HepG2 (cell line): ENCODE measurements at regions not wholly inside any gene's neighbourhood (a gene's known extent, or its start where the extent isn't known, plus 50 kb on each side); places are given as distances from the start of the nearest gene placed in this dataset.

Experiments used
- ATAC-seq: fragments of 200-7000 bp; cut with Tn5 transposase; 3 replicates; pipeline ENCODE4 v1.9.1; 2020; ENCODE audit warnings: mild to moderate bottlenecking, moderate library complexity
- BruUV-seq: library from RNA; stranded (reverse); fragments of 400-500 nt; replicated peaks from 2 replicates; lab custom pipeline; 2021; lab: Mats Ljungman, UMichigan
- CTCF ChIA-PET: fragments of 300-600 bp; formaldehyde crosslinking; extraction: SDS; loops from one replicate; lab custom pipeline; 2021; ENCODE audit warnings: low total read pairs, inconsistent platforms, low intra/inter-chr PET ratio; lab: Yijun Ruan, JAX
- POLR2A ChIA-PET: fragments of 350-600 bp; sonication (Branson Sonifier 250); formaldehyde crosslinking; loops from one replicate; lab custom pipeline; 2020; ENCODE audit warnings: antibody characterized with exemption, inconsistent platforms; lab: Yijun Ruan, JAX
- DNase-seq: peaks from one replicate; pipeline ENCODE4 v3.0.0-alpha.2; 2015; ENCODE audit warnings: low spot score
- FAIRE-seq: peaks from 3 replicates; lab custom pipeline; 2011; peaks lifted over from hg19 to GRCh38; lab: Jason Lieb, UNC
- H2AFZ ChIP-seq: one replicate; pipeline ENCODE4 v1.6.1; 2011; ENCODE audit warnings: low read length, inconsistent platforms
- H3K27ac ChIP-seq: fragments of 300-600 bp; 3 replicates; pipeline ENCODE4 v1.8.0; 2011; ENCODE audit warnings: mixed run types, mild to moderate bottlenecking, mixed read lengths, low read length, inconsistent platforms; ENCODE audit not compliant: insufficient read depth; ENCODE audit errors: extremely low read length
- H3K27me3 ChIP-seq, 2 experiments: fragments of 200-600 bp in 1 of 2; 2 replicates in 1 of 2; 3 replicates in 1 of 2; pipeline versions ENCODE4 v1.6.0 to v1.8.0; 2011; ENCODE audit warnings: low read length in 2 of 2, mild to moderate bottlenecking in 2 of 2, moderate library complexity in 2 of 2, inconsistent platforms in 1 of 2; ENCODE audit not compliant: insufficient read depth in 2 of 2, control insufficient read depth in 1 of 2
- H3K36me3 ChIP-seq, 2 experiments: fragments of 200-600 bp in 1 of 2; replicated peaks in 1 of 2; 2 replicates in 1 of 2; 3 replicates in 1 of 2; pipeline versions ENCODE4 v1.5.1 to v1.8.0; 2011; ENCODE audit warnings: low read length in 2 of 2, inconsistent platforms in 1 of 2; ENCODE audit not compliant: insufficient read depth in 2 of 2, control insufficient read depth in 1 of 2
- H3K4me1 ChIP-seq: 2 replicates; pipeline ENCODE4 v1.5.1; 2012; ENCODE audit warnings: low read length, inconsistent platforms; ENCODE audit not compliant: insufficient read depth
- H3K4me2 ChIP-seq: 2 replicates; pipeline ENCODE4 v1.6.0; 2011; ENCODE audit warnings: low read depth, low read length, inconsistent platforms
- H3K4me3 ChIP-seq, 3 experiments: fragments of 200-600 bp in 1 of 3; sonication (generic), shearing (Covaris generic) in 1 of 3; replicated peaks in 1 of 3; 2 replicates each; pipeline ENCODE4 v1.5.1; 2011 to 2016; ENCODE audit warnings: low read length in 3 of 3, inconsistent platforms in 2 of 3, low read depth in 2 of 3, mild to moderate bottlenecking in 2 of 3, control low read depth in 1 of 3, mixed read lengths in 1 of 3; ENCODE audit not compliant: insufficient read depth in 1 of 3
- H3K79me2 ChIP-seq: one replicate; pipeline ENCODE4 v1.6.1; 2011; ENCODE audit warnings: low read length, inconsistent platforms; ENCODE audit not compliant: insufficient read depth
- H3K9ac ChIP-seq: 2 replicates; pipeline ENCODE4 v1.6.0; 2011; ENCODE audit warnings: mild to moderate bottlenecking, low read depth, low read length, inconsistent platforms; ENCODE audit not compliant: insufficient read depth
- H3K9me3 ChIP-seq: 2 replicates; pipeline ENCODE4 v1.5.1; 2012; ENCODE audit warnings: mild to moderate bottlenecking, low read length
- H4K20me1 ChIP-seq: 2 replicates; pipeline ENCODE4 v1.6.0; 2011; ENCODE audit warnings: inconsistent platforms, mild to moderate bottlenecking, low read length, moderate library complexity; ENCODE audit not compliant: insufficient read depth
- CREB3 ChIP-seq: sonication (generic); formaldehyde crosslinking; IDR thresholded peaks from 2 replicates; pipeline ENCODE4 v1.5.0; 2020; ENCODE audit warnings: missing genetic modification reagents
- MTF2 ChIP-seq: sonication (generic); formaldehyde crosslinking; IDR thresholded peaks from 2 replicates; pipeline ENCODE4 v1.5.0; 2020; ENCODE audit warnings: missing genetic modification reagents, borderline replicate concordance
- MXD4 ChIP-seq: IDR thresholded peaks from 2 replicates; pipeline ENCODE4 v1.6.1; 2016; ENCODE audit warnings: mild to moderate bottlenecking, missing biosample characterization, missing genetic modification reagents
- PHF20 ChIP-seq: sonication (generic); formaldehyde crosslinking; IDR thresholded peaks from 2 replicates; pipeline ENCODE4 v1.5.0; 2020; ENCODE audit warnings: mild to moderate bottlenecking, missing genetic modification reagents
- TBX3 ChIP-seq: fragments of 450-650 bp; IDR thresholded peaks from 2 replicates; pipeline ENCODE4 v1.6.1; 2017; ENCODE audit warnings: antibody characterized with exemption, mild to moderate bottlenecking, inconsistent platforms, borderline replicate concordance
- USF2 ChIP-seq, 2 experiments: sonication (generic) in 1 of 2; formaldehyde crosslinking in 1 of 2; IDR thresholded peaks; 2 replicates each; pipeline versions ENCODE4 v1.5.1 to v1.6.1; 2011 to 2020; ENCODE audit warnings: borderline replicate concordance in 1 of 2, low read depth in 1 of 2, low read length in 1 of 2, mild to moderate bottlenecking in 1 of 2, missing genetic modification reagents in 1 of 2, moderate library complexity in 1 of 2
- ZNF598 ChIP-seq: sonication (generic); formaldehyde crosslinking; IDR thresholded peaks from 2 replicates; pipeline ENCODE4 v1.5.1; 2020; ENCODE audit warnings: mild to moderate bottlenecking, missing genetic modification reagents, borderline replicate concordance
- ZNF776 ChIP-seq: sonication (generic); formaldehyde crosslinking; IDR thresholded peaks from 2 replicates; pipeline ENCODE4 v1.4.0; 2020; ENCODE audit warnings: mild to moderate bottlenecking, missing genetic modification reagents
- ZNF850 ChIP-seq: sonication (generic); formaldehyde crosslinking; conservative IDR thresholded peaks from 2 replicates; pipeline ENCODE4 v1.9.0; 2021; ENCODE audit warnings: mild to moderate bottlenecking, missing genetic modification reagents
- WGBS: methylation state at CpG from one replicate; pipeline ENCODE4 v1.1.6; 2017; ENCODE audit warnings: low lambda C conversion rate; 5-methylcytosine and 5-hydroxymethylcytosine counted together
- in situ Hi-C: cut with HindIII; loops from 2 replicates; pipeline ENCODE4 v1.10.0; 2017; ENCODE audit warnings: low pct_unique_long_range_greater_than_20kb; ENCODE audit not compliant: extremely low pct_ligation_motif_present
- intact Hi-C: fragments of 100-400 bp; cut with micrococcal nuclease; formaldehyde crosslinking; loops from one replicate; pipeline ENCODE4 v1.10.0; 2022; ENCODE audit not compliant: unreplicated experiment
- TF ChIP-seq, protein P1 (sequence below): fragments of 450-650 bp; IDR thresholded peaks from 2 replicates; pipeline ENCODE4 v1.6.1; 2017; ENCODE audit warnings: mild to moderate bottlenecking

DNA sequence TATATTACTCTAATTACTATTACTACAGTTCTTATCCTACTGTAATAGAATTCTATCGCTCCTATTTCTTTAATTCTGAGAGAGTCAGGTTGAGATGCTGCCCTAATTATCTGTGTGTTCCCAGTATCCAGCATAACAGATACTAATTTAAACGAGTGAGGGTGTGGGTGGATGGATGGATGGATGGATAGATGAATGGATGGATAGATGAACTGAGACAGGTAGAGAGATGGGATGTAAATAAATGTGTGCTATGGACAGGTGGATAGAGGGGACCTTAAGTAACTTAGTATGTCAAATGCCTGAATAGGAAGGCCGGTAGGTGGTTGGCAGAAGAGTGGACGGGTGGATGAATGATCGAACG, 143.6 kb upstream of the ADRA1B start (continued):
- TF ChIP-seq PHF20 (CRISPR knock-in tag) (no peak), ZNF776 (CRISPR knock-in tag) (no peak)

DNA sequence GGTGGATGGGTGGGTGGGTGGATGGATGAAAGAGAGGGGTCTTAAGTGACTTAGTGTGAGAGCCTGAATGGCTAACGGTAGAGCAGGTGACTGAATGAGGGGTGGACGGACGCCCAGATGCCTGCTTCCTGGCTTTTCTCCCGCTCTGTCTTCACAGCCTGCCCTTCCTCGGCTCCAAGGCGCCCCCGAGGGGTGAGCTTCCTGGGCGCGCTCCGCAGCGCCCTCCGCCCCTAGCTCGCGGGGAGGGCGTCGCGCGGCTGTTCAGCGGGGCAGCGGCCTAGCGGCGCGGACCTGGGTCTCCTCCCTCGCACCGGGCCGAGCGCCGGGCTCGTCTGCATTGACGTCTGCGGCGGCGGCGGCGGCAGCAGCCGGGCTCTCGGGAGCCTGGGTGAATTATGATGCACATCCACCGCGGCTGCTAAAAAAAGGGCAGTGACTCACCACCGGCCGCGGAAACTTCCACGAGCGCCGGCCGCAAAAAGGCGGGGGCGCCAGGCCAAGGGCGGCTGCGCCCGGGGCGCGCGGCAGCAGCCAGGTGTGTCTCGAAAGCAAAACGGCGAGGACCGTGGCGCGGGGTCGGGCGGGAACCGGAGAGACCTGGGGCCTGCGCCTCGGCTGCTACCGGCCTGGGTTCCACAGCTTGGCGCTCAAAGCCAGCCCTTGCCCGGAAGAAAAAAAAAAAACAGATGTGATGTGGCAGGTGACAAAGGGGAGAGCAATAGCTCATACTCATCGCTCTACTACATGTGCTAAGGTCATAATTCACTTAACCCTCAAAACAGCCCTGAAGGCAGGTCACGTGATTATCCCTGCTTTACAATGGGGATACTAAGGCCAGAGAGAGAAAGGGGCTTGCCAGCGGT, 143.0 kb upstream of the ADRA1B start:
- ChIA-PET CTCF (no interaction called here), POLR2A (no interaction called here)
- 11% methylated on average over 21 of the region's 71 CpGs for WGBS
- H3K4me2 ChIP-seq, result peak overlapping the region; percentile 49
- DNase-seq, result no peak
- BruUV-seq, result no TSS peak
- in situ Hi-C loops (no loop called here), intact Hi-C loops (no loop called here)
- ATAC-seq, result peak; percentile 95
- H4K20me1 ChIP-seq, result no peaks in the 10 kb centered on the region
- no peaks in the 10 kb centered on the region for H3K4me1 ChIP-seq
- H3K27me3 ChIP-seq, result peaks cover 3 to 27% of the 10 kb centered on the region in 2 experiments
- H3K9ac ChIP-seq, result no peak overlapping the region
- H3K4me3 ChIP-seq, result peak overlapping the region in 1 of 3 experiments; percentile 23; a peak in 2 of 6 replicates
- H3K36me3 ChIP-seq, result no peaks in the 10 kb centered on the region
- no peaks in the 10 kb centered on the region for H3K79me2 ChIP-seq
- H2AFZ ChIP-seq, result no peak overlapping the region
- no peak for FAIRE-seq
- no peaks in the 10 kb centered on the region for H3K9me3 ChIP-seq
- H3K27ac ChIP-seq, result no peak overlapping the region
- TF ChIP-seq ZNF598 (no peak), USF2 (IDR thresholded peaks at IDR 0.05; ENCODE audit: low read depth, low read length) (no peak), USF2 (CRISPR knock-in tag; IDR thresholded peaks at IDR 0.05; ENCODE audit: borderline replicate concordance) (no peak), MXD4 (CRISPR knock-in tag) (no peak), ZNF850 (no peak), MTF2 (CRISPR knock-in tag) (no peak; the same call in 1 of the 2 replicates), TBX3 (no peak), CREB3 (CRISPR knock-in tag) (no peak)
- TF ChIP-seq, protein P1, sequence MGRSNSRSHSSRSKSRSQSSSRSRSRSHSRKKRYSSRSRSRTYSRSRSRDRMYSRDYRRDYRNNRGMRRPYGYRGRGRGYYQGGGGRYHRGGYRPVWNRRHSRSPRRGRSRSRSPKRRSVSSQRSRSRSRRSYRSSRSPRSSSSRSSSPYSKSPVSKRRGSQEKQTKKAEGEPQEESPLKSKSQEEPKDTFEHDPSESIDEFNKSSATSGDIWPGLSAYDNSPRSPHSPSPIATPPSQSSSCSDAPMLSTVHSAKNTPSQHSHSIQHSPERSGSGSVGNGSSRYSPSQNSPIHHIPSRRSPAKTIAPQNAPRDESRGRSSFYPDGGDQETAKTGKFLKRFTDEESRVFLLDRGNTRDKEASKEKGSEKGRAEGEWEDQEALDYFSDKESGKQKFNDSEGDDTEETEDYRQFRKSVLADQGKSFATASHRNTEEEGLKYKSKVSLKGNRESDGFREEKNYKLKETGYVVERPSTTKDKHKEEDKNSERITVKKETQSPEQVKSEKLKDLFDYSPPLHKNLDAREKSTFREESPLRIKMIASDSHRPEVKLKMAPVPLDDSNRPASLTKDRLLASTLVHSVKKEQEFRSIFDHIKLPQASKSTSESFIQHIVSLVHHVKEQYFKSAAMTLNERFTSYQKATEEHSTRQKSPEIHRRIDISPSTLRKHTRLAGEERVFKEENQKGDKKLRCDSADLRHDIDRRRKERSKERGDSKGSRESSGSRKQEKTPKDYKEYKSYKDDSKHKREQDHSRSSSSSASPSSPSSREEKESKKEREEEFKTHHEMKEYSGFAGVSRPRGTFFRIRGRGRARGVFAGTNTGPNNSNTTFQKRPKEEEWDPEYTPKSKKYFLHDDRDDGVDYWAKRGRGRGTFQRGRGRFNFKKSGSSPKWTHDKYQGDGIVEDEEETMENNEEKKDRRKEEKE, result no peak
